Epithelial cell of proximal tubule (primary cell): ENCODE measurements at regions not wholly inside any gene's neighbourhood (a gene's known extent, or its start where the extent isn't known, plus 50 kb on each side); places are given as distances from the start of the nearest gene placed in this dataset.

Source experiments
- DNase-seq: peaks from one replicate; pipeline ENCODE4 v3.0.0-alpha.2; 2011; ENCODE audit warnings: low read depth
- H3K4me3 ChIP-seq: 2 replicates; pipeline ENCODE4 v1.5.1; 2011; ENCODE audit warnings: low read depth, mild to moderate bottlenecking, low read length
- CTCF ChIP-seq: conservative IDR thresholded peaks from 2 replicates; pipeline ENCODE4 v1.5.1; 2012; ENCODE audit warnings: low read depth, mild to moderate bottlenecking, low read length

- no peak for DNase-seq
- no peak overlapping the region for H3K4me3 ChIP-seq
- no peak for TF ChIP-seq CTCF
Observed at GRCh38 chr14:94998685-94999084, 158.6 kb downstream of the DICER1 start.

- no peak for TF ChIP-seq CTCF
- no peak overlapping the region for H3K4me3 ChIP-seq
- no peak for DNase-seq
Observed at GRCh38 chr14:94998110-94998509, 159.2 kb downstream of the DICER1 start.

GRCh38 chr14:94995551-94995950 is 161.8 kb downstream of the DICER1 start:
- no peak overlapping the region for H3K4me3 ChIP-seq
- no peak for DNase-seq
- no peak for TF ChIP-seq CTCF

- no peak for TF ChIP-seq CTCF
- DNase-seq: no peak
- H3K4me3 ChIP-seq: no peak overlapping the region
Observed at GRCh38 chr14:94994245-94994644, 163.1 kb downstream of the DICER1 start.

GRCh38 chr14:94992046-94992445 is 165.3 kb downstream of the DICER1 start:
- H3K4me3 ChIP-seq: no peak overlapping the region
- no peak for TF ChIP-seq CTCF
- DNase-seq: no peak

GRCh38 chr14:94989946-94990345 is 167.4 kb downstream of the DICER1 start:
- no peak overlapping the region for H3K4me3 ChIP-seq
- TF ChIP-seq CTCF: no peak
- DNase-seq: no peak

- DNase-seq: no peak
- H3K4me3 ChIP-seq: no peak overlapping the region
- no peak for TF ChIP-seq CTCF
Observed at GRCh38 chr14:94989417-94989816, 167.9 kb downstream of the DICER1 start.
